Effector memory CD4-positive, alpha-beta T cell (primary cell): ENCODE measurements at regions not wholly inside any gene's neighbourhood (a gene's known extent, or its start where the extent isn't known, plus 50 kb on each side); places are given as distances from the start of the nearest gene placed in this dataset.
"Not testable (repeated sequence)": the region's sequence is repeated elsewhere in the genome, so short reads cannot be mapped to it uniquely, and the experiment has no call there.

Experiments used
- DNase-seq, 3 donors: peaks; one replicate each; pipeline ENCODE4 v3.0.0-alpha.2; 2020
- H3K27ac ChIP-seq: 2 replicates; pipeline ENCODE4 v1.7.0; 2013; ENCODE audit warnings: mild to moderate bottlenecking, low read length, moderate library complexity; ENCODE audit not compliant: insufficient read depth, poor library complexity, severe bottlenecking
- H3K27me3 ChIP-seq: replicated peaks from 2 replicates; pipeline ENCODE4 v1.7.0; 2013; ENCODE audit warnings: mild to moderate bottlenecking, low read length; ENCODE audit not compliant: insufficient read depth, control insufficient read depth, poor library complexity, severe bottlenecking
- H3K36me3 ChIP-seq: 2 replicates; pipeline ENCODE4 v1.7.0; 2013; ENCODE audit warnings: mild to moderate bottlenecking, low read length, moderate library complexity; ENCODE audit not compliant: control insufficient read depth, insufficient read depth
- H3K4me1 ChIP-seq: 2 replicates; pipeline ENCODE4 v1.7.0; 2013; ENCODE audit warnings: low read length, mild to moderate bottlenecking; ENCODE audit not compliant: control insufficient read depth, insufficient read depth, poor library complexity, severe bottlenecking
- H3K4me3 ChIP-seq: 2 replicates; pipeline ENCODE4 v1.7.0; 2013; ENCODE audit warnings: low read length, low read depth, mild to moderate bottlenecking; ENCODE audit not compliant: insufficient read depth, poor library complexity, severe bottlenecking
- H3K9me3 ChIP-seq: 2 replicates; pipeline ENCODE4 v1.7.0; 2013; ENCODE audit warnings: mild to moderate bottlenecking, low read length, moderate library complexity; ENCODE audit not compliant: control insufficient read depth

DNA sequence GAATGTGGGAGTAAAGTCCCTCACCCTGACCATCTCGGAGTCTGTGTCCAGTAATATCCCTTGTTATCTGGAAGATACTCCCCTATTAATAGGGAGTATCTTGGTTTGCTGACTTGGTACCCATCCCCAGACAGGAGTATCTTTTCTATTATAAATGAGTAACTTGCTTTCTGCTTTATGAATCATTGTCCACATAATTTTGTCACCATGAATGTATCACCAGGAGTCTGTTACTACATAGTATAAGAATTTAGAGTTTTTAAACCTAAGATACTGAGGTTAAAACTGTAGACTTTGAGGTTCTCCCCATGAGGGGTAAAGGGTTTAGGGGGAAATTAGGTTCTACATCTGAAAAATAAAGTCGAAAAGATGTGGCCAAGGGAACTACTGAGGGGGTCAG, 175.6 kb downstream of the FCRL5 start:
- H3K9me3 ChIP-seq: no peaks in the 10 kb centered on the region
- no peaks in the 10 kb centered on the region for H3K4me1 ChIP-seq
- H3K27ac ChIP-seq: no peak overlapping the region
- no peak for DNase-seq
- no peak overlapping the region for H3K4me3 ChIP-seq
- H3K36me3 ChIP-seq: no peaks in the 10 kb centered on the region
- no peaks in the 10 kb centered on the region for H3K27me3 ChIP-seq

DNA sequence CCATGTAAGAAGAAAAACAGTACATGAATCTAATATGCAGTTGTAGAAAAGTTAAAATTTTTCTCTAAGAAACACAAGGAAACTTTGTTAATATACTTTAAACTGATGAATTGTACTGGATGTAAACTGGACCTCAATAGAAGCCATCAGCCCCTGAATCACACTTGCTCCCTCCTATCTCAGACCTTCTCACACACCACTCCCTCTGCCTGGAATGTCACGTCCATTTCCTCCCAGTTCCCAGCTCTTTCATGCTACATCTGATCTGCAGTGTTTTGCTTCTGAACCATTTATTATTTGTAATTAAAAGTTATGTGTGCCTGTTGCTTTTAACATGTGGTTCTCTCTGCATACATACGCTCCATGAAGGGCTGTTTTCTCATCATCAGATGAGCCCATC, 180.0 kb downstream of the FCRL5 start:
- H3K27ac ChIP-seq, H3K4me1 ChIP-seq, H3K9me3 ChIP-seq, H3K4me3 ChIP-seq, H3K36me3 ChIP-seq, DNase-seq, H3K27me3 ChIP-seq: not testable (repeated sequence)

DNA sequence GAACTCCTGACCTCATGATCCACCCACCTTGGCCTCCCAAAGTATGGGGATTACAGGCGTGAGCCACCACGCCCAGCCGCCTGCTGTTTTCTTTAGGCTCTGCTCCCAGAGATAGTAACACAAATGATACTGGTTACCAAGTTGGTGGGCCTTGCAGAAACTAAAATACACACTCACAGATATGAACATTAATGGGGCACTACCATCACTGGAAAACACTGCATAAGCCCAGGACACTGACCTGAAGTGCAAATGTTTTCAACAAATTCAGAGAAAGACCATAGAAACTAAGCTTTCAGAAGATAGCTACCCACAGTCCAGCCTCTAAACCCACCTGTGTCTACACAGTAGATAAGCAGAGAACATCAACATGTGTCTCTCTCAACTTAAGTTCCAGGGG, 180.5 kb downstream of the FCRL5 start:
- Histone ChIP-seq H3K36me3 (no peaks in the 10 kb centered on the region), H3K27me3 (no peaks in the 10 kb centered on the region), H3K4me1 (no peaks in the 10 kb centered on the region), H3K9me3 (no peaks in the 10 kb centered on the region), H3K27ac (no peak overlapping the region), H3K4me3 (no peak overlapping the region)
- DNase-seq: no peak

DNA sequence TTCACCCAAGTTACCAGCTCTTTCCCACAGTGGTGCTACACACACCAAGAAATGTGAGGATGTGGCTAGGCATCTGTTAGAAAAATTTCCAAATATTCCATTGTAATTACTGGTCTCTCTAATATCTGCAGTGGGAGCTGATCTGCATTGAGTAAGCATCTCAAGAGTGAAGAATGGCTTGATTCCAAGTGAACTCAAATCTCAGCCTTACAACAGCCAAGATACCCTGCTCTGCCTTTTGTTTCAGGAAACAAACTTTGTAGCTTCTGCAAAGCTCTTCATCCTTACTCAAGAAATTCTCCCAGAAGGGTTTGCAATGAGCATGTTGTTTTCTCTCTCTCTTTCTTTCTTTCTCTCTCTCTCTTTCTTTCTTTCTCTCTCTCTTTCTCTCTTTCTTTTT, 181.1 kb downstream of the FCRL5 start:
- H3K4me3 ChIP-seq: no peak overlapping the region
- H3K27me3 ChIP-seq: no peaks in the 10 kb centered on the region
- H3K36me3 ChIP-seq: no peaks in the 10 kb centered on the region
- no peaks in the 10 kb centered on the region for H3K4me1 ChIP-seq
- H3K27ac ChIP-seq: no peak overlapping the region
- no peak for DNase-seq
- H3K9me3 ChIP-seq: no peaks in the 10 kb centered on the region

- Histone ChIP-seq H3K27me3 (no peaks in the 10 kb centered on the region), H3K4me3 (no peak overlapping the region), H3K4me1 (no peaks in the 10 kb centered on the region), H3K9me3 (no peaks in the 10 kb centered on the region), H3K27ac (no peak overlapping the region), H3K36me3 (no peaks in the 10 kb centered on the region)
- DNase-seq: no peak
These were observed 181.6 kb downstream of the FCRL5 start for GRCh38 chr1:157370698-157371097.

DNA sequence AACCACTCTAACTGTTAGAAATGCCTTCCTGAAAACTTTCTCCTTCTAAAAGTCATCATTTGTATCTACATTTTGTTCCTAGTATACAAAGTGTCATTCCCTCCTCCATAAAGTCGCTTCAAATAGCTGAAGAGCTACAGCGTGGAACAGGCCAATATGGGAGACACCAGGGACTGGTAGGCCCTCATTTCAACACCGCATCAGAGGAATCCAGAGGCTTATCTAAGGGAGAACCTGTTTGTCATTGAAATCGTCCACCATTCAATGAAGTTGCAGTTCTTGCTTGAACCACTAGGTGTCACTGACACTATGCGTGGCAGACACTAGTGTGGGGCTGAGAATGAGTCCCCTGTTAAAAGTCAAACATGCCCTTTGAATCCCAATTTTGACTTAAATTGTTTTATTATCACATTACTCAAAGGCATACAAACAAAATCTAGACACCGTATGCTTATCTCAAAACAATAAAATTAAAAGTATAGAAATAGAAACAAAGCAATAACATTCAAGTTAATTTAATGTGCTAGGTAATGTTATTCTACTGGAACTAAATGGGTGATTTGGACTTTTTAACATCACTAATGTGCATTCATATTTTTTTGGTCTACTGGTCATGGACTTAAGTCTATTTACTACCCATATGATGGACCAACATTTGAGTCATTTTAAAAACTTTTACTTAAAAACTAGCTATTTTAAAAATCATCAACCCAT, 182.3 kb downstream of the FCRL5 start:
- Histone ChIP-seq H3K27ac (no peak overlapping the region), H3K36me3 (no peaks in the 10 kb centered on the region), H3K27me3 (no peaks in the 10 kb centered on the region), H3K4me1 (no peaks in the 10 kb centered on the region), H3K4me3 (no peak overlapping the region), H3K9me3 (no peaks in the 10 kb centered on the region)
- DNase-seq: no peak

- DNase-seq, H3K36me3 ChIP-seq, H3K4me1 ChIP-seq, H3K4me3 ChIP-seq, H3K27ac ChIP-seq, H3K9me3 ChIP-seq, H3K27me3 ChIP-seq: not testable (repeated sequence)
These were observed 183.4 kb downstream of the FCRL5 start for GRCh38 chr1:157368941-157369340.

DNA sequence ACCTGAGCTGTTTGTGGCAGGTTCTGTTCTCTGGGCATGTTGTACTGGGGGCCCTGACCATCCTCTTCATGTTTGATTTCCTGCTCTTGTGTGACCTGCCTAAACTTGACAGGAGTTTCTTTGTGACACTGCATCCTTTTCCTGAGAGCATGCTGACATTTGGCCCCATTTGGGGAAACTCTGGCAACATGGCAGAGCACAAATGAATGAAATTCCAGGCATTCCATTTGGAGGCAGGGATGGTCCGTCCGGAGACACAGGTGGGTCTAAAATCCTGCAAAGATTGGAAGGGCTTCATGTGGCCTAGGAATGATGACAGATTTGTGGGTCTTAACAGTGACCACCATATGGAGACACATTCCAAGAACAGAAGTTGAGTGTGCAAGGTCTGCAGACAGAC, 184.0 kb downstream of the FCRL5 start:
- H3K4me3 ChIP-seq: no peak overlapping the region
- no peaks in the 10 kb centered on the region for H3K27me3 ChIP-seq
- H3K27ac ChIP-seq: no peak overlapping the region
- H3K4me1 ChIP-seq: no peaks in the 10 kb centered on the region
- no peaks in the 10 kb centered on the region for H3K9me3 ChIP-seq
- H3K36me3 ChIP-seq: no peaks in the 10 kb centered on the region
- DNase-seq: no peak

- no peak for DNase-seq
- no peak overlapping the region for H3K27ac ChIP-seq
- H3K9me3 ChIP-seq: no peaks in the 10 kb centered on the region
- H3K4me1 ChIP-seq: no peaks in the 10 kb centered on the region
- H3K27me3 ChIP-seq: no peaks in the 10 kb centered on the region
- no peaks in the 10 kb centered on the region for H3K36me3 ChIP-seq
- no peak overlapping the region for H3K4me3 ChIP-seq
These were observed 184.4 kb downstream of the FCRL5 start for GRCh38 chr1:157367870-157368269.

DNA sequence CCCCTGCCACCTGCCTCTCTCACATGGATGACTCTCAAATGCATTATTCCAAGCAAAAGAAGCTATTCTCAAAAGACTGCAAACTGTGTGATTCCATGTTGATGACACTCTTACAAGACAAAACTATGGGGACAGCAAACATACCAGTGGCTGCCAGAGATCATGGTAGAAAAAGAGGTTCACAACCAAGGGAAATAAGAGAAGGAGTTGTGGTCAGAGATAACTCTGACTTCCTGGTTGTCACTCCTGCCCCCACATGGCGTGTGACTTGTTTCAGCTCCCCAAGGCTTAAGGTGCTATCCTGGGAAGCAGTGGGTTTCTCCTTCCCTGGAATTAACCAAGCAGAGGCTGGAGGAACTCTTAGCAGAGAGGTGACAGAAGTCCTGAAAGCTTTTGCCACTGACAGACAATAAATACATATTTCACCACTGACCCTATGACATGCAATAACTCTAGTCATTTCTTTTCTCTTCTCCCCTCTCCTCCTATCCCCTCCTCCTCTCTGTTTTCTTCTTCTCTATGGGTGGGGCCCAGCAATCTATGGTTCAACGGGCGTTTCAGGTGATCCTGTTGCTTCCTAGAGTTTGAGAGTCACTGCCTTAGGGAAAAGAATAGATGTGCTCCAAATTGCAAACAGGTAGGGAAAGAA, 185.1 kb downstream of the FCRL5 start:
- H3K27ac ChIP-seq: no peak overlapping the region
- no peaks in the 10 kb centered on the region for H3K27me3 ChIP-seq
- H3K36me3 ChIP-seq: no peaks in the 10 kb centered on the region
- DNase-seq: no peak
- H3K4me1 ChIP-seq: no peaks in the 10 kb centered on the region
- no peaks in the 10 kb centered on the region for H3K9me3 ChIP-seq
- no peak overlapping the region for H3K4me3 ChIP-seq
